Ascending aorta (tissue), 2 donors: ENCODE measurements at regions not wholly inside any gene's neighbourhood (a gene's known extent, or its start where the extent isn't known, plus 50 kb on each side); places are given as distances from the start of the nearest gene placed in this dataset.

ENCODE experiments used
- DNase-seq, 2 donors: peaks; one replicate each; pipeline ENCODE4 v3.0.0-alpha.2; 2019; ENCODE audit warnings: low spot score in 2 of 2
- H3K27ac ChIP-seq, 2 donors: fragments of 200-600 bp; sonication (generic); one replicate each; pipeline ENCODE4 v1.5.1; 2016 to 2017; ENCODE audit warnings: mild to moderate bottlenecking in 1 of 2
- H3K27me3 ChIP-seq: fragments of 200-600 bp; sonication (generic); one replicate; pipeline ENCODE4 v1.5.1; 2017
- H3K36me3 ChIP-seq, 2 donors: fragments of 200-600 bp; sonication (generic); one replicate each; pipeline ENCODE4 v1.5.1; 2016
- H3K4me1 ChIP-seq, 2 donors: fragments of 200-600 bp; sonication (generic); one replicate each; pipeline ENCODE4 v1.5.1; 2016 to 2017; ENCODE audit warnings: mild to moderate bottlenecking in 1 of 2
- H3K4me3 ChIP-seq, 2 donors: fragments of 200-600 bp; sonication (generic); one replicate each; pipeline ENCODE4 v1.5.1; 2016 to 2017; ENCODE audit warnings: mild to moderate bottlenecking in 1 of 2
- H3K9me3 ChIP-seq, 2 donors: fragments of 200-600 bp; sonication (generic); one replicate each; pipeline ENCODE4 v1.5.1; 2016
- CTCF ChIP-seq, 3 experiments: fragments of 200-600 bp in 2 of 3; fragments of 450-650 bp in 1 of 3; sonication (generic) in 2 of 3; IDR thresholded peaks; one replicate each; pipeline ENCODE4 v1.5.1; 2016 to 2019; ENCODE audit warnings: antibody characterized with exemption in 3 of 3, mild to moderate bottlenecking in 1 of 3, moderate library complexity in 1 of 3
- intact Hi-C: fragments of 100-400 bp; cut with DNase I; formaldehyde crosslinking; loops from one replicate; pipeline ENCODE4 v1.15.1; 2023

DNA sequence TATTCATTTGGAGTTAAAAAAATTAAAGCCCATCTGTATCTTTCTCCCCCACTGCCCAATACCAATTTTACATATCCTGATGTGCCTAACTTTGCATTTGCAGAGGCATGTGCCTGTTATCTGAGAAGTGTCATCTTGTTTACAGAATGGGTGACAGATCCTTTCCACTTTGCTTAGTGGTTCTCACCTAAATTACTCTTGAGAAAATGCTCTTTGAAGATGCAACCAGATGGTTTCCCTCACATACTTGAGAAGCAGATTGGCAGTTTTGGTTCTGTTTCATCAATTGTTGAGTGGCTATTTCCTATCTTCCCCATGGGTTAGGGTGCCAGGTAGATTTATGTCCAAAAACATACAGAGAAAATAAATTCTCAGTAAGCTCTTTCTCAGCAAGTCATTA is 1051.4 kb upstream of the ATXN7L3B start:
- DNase-seq = no peak
- Histone ChIP-seq H3K9me3 (no peaks in the 10 kb centered on the region), H3K27me3 (no peaks in the 10 kb centered on the region), H3K4me3 (no peak overlapping the region), H3K4me1 (no peaks in the 10 kb centered on the region), H3K27ac (no peak overlapping the region), H3K36me3 (no peaks in the 10 kb centered on the region)
- no peak for TF ChIP-seq CTCF (IDR thresholded peaks at IDR 0.05)
- intact Hi-C loops = no loop called here

GRCh38 chr12:73506611-73507010 is 1031.0 kb upstream of the ATXN7L3B start:
- intact Hi-C loops = no loop called here
- TF ChIP-seq CTCF (IDR thresholded peaks at IDR 0.05) = no peak

GRCh38 chr12:73514672-73515071 is 1023.0 kb upstream of the ATXN7L3B start:
- Histone ChIP-seq H3K4me1 (no peaks in the 10 kb centered on the region), H3K9me3 (no peaks in the 10 kb centered on the region), H3K27me3 (no peaks in the 10 kb centered on the region), H3K27ac (no peak overlapping the region), H3K36me3 (no peaks in the 10 kb centered on the region), H3K4me3 (no peak overlapping the region)
- intact Hi-C loops = no loop called here
- DNase-seq = no peak
- TF ChIP-seq CTCF (IDR thresholded peaks at IDR 0.05) = no peak

More at GRCh38 chr12:73506611-73507010, 1031.0 kb upstream of the ATXN7L3B start:
- Histone ChIP-seq H3K27ac (no peak overlapping the region), H3K4me3 (no peak overlapping the region), H3K27me3 (no peaks in the 10 kb centered on the region), H3K36me3 (no peaks in the 10 kb centered on the region), H3K4me1 (no peaks in the 10 kb centered on the region), H3K9me3 (no peaks in the 10 kb centered on the region)
- DNase-seq = no peak

DNA sequence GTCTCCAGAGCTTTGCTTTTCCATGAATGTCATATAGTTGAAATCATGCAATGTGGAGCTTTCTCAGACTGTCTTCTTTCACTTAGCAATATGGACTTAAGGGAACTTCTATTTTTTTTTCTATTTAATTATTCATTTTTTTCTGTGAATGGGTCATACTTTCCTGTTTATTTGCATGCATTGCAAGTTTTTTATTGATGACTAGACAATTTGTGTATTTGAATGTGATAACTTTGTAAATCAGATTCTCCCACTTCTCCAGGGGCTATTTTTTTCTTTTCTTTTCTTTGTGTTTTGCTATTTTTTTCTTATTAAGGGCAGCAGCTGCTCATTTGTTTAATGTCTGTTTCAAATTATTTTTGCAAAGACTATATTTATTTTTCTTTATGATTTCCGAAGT is 1019.8 kb upstream of the ATXN7L3B start:
- no peak for DNase-seq
- Histone ChIP-seq H3K4me1 (no peaks in the 10 kb centered on the region), H3K27ac (no peak overlapping the region), H3K36me3 (no peaks in the 10 kb centered on the region), H3K27me3 (no peaks in the 10 kb centered on the region), H3K4me3 (no peak overlapping the region), H3K9me3 (no peaks in the 10 kb centered on the region)
- TF ChIP-seq CTCF (IDR thresholded peaks at IDR 0.05) = no peak
- intact Hi-C loops = no loop called here

GRCh38 chr12:73529231-73529630 is 1008.4 kb upstream of the ATXN7L3B start:
- H3K27ac ChIP-seq = no peak overlapping the region
- intact Hi-C loops = no loop called here
- no peaks in the 10 kb centered on the region for H3K36me3 ChIP-seq
- no peaks in the 10 kb centered on the region for H3K27me3 ChIP-seq
- TF ChIP-seq CTCF (IDR thresholded peaks at IDR 0.05) = no peak
- no peaks in the 10 kb centered on the region for H3K4me1 ChIP-seq
- DNase-seq = no peak
- H3K9me3 ChIP-seq = no peaks in the 10 kb centered on the region
- no peak overlapping the region for H3K4me3 ChIP-seq

DNA sequence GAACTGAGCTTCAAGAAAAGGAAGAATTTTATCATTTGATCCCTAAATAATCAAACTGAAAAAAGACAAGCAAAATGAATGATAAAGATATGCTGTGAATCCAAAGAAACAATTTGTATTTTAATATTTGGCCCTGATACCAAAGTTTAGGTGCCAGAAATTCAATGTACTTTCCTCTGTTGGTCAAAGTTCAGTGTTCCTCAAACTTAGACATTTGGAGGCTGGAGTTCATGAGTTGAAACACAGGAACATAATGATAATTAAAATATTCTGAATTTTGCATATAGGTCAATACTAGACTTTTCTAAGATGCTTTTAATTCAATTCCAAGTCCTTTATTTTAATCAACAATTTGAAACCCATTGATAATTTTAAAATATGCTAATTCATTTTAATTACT is 1007.7 kb upstream of the ATXN7L3B start:
- Histone ChIP-seq H3K27me3 (no peaks in the 10 kb centered on the region), H3K9me3 (no peaks in the 10 kb centered on the region), H3K4me1 (no peaks in the 10 kb centered on the region), H3K36me3 (no peaks in the 10 kb centered on the region), H3K27ac (no peak overlapping the region), H3K4me3 (no peak overlapping the region)
- no peak for DNase-seq
- TF ChIP-seq CTCF (IDR thresholded peaks at IDR 0.05) = no peak
- intact Hi-C loops = no loop called here
